Mesendoderm (in vitro differentiated cells): ENCODE measurements at regions not wholly inside any gene's neighbourhood (a gene's known extent, or its start where the extent isn't known, plus 50 kb on each side); places are given as distances from the start of the nearest gene placed in this dataset.
"Not testable (repeated sequence)": the region's sequence is repeated elsewhere in the genome, so short reads cannot be mapped to it uniquely, and the experiment has no call there.

Source experiments
- DNase-seq: peaks from one replicate; pipeline ENCODE4 v3.0.0; 2013
- H2AK5ac ChIP-seq: 2 replicates; pipeline ENCODE4 v1.6.1; 2013; ENCODE audit warnings: low read length, inconsistent platforms
- H2BK120ac ChIP-seq: 2 replicates; pipeline ENCODE4 v1.6.1; 2013; ENCODE audit warnings: low read depth, mild to moderate bottlenecking, low read length, moderate library complexity, mixed read lengths
- H2BK15ac ChIP-seq: replicated peaks from 2 replicates; pipeline ENCODE4 v1.6.1; 2013; ENCODE audit warnings: low read depth, mild to moderate bottlenecking, moderate library complexity
- H2BK5ac ChIP-seq: 2 replicates; pipeline ENCODE4 v1.6.1; 2013; ENCODE audit warnings: low read length, inconsistent platforms
- H3K18ac ChIP-seq: 2 replicates; pipeline ENCODE4 v1.6.1; 2013; ENCODE audit warnings: mild to moderate bottlenecking, low read length, mixed read lengths
- H3K23ac ChIP-seq: one replicate; pipeline ENCODE4 v1.6.1; 2013; ENCODE audit warnings: low read length
- H3K27ac ChIP-seq: 2 replicates; pipeline ENCODE4 v1.5.1; 2013; ENCODE audit warnings: low read depth, mild to moderate bottlenecking, inconsistent platforms, low read length, moderate library complexity
- H3K27me3 ChIP-seq: 2 replicates; pipeline ENCODE4 v1.6.1; 2013; ENCODE audit warnings: low read length, control low read depth, mild to moderate bottlenecking, inconsistent platforms; ENCODE audit not compliant: insufficient read depth, poor library complexity
- H3K36me3 ChIP-seq: 2 replicates; pipeline ENCODE4 v1.6.1; 2013; ENCODE audit warnings: low read length, inconsistent platforms; ENCODE audit not compliant: control insufficient read depth, insufficient read depth
- H3K4ac ChIP-seq: one replicate; pipeline ENCODE4 v1.6.1; 2013; ENCODE audit warnings: low read depth, mild to moderate bottlenecking, low read length, moderate library complexity
- H3K4me1 ChIP-seq: 2 replicates; pipeline ENCODE4 v1.6.1; 2013; ENCODE audit warnings: low read depth, low read length, inconsistent platforms; ENCODE audit not compliant: control insufficient read depth
- H3K4me2 ChIP-seq: 2 replicates; pipeline ENCODE4 v1.6.1; 2013; ENCODE audit warnings: low read length
- H3K4me3 ChIP-seq: 2 replicates; pipeline ENCODE4 v1.5.1; 2013; ENCODE audit warnings: mild to moderate bottlenecking, low read length
- H3K56ac ChIP-seq: one replicate; pipeline ENCODE4 v1.6.1; 2013; ENCODE audit warnings: low read length
- H3K79me1 ChIP-seq: 2 replicates; pipeline ENCODE4 v1.6.1; 2013; ENCODE audit warnings: low read length, inconsistent platforms
- H3K79me2 ChIP-seq: 2 replicates; pipeline ENCODE4 v1.6.1; 2013; ENCODE audit warnings: mild to moderate bottlenecking, low read length; ENCODE audit not compliant: control insufficient read depth, insufficient read depth
- H3K9ac ChIP-seq: 2 replicates; pipeline ENCODE4 v1.6.1; 2013; ENCODE audit warnings: low read length, inconsistent platforms
- H4K5ac ChIP-seq: one replicate; pipeline ENCODE4 v1.6.1; 2013; ENCODE audit warnings: low read length
- H4K8ac ChIP-seq: one replicate; pipeline ENCODE4 v1.6.1; 2013; ENCODE audit warnings: low read depth, mild to moderate bottlenecking, control low read depth, low read length, moderate library complexity
- WGBS: extraction: QIAGEN DNeasy Blood & Tissue Kit; methylation state at CpG from one replicate; pipeline ENCODE4 v1.1.7; 2013; ENCODE audit warnings: low lambda C conversion rate, missing lambda C conversion rate; ENCODE audit not compliant: insufficient coverage; ENCODE audit errors: extremely low coverage; 5-methylcytosine and 5-hydroxymethylcytosine counted together

GRCh38 chr2:226548732-226549131 lies 250.9 kb downstream of the IRS1 start:
- WGBS = no CpG with 5 or more reads among the region's 2 CpGs
- H3K79me1 ChIP-seq = no peaks in the 10 kb centered on the region
- no peak overlapping the region for H2AK5ac ChIP-seq
- no peak overlapping the region for H3K23ac ChIP-seq
- no peak overlapping the region for H2BK5ac ChIP-seq
- no peaks in the 10 kb centered on the region for H3K79me2 ChIP-seq
- H3K18ac ChIP-seq = no peak overlapping the region
- H4K8ac ChIP-seq = no peak overlapping the region
- no peak for DNase-seq
- H3K4me2 ChIP-seq = no peak overlapping the region
- H3K27me3 ChIP-seq = no peaks in the 10 kb centered on the region
- H3K56ac ChIP-seq = no peak overlapping the region
- H3K27ac ChIP-seq = no peak overlapping the region
- no peak overlapping the region for H4K5ac ChIP-seq
- no peak overlapping the region for H3K4ac ChIP-seq
- H3K36me3 ChIP-seq = no peaks in the 10 kb centered on the region
- no peak overlapping the region for H2BK120ac ChIP-seq
- no peak overlapping the region for H2BK15ac ChIP-seq
- H3K9ac ChIP-seq = no peak overlapping the region
- H3K4me3 ChIP-seq = no peak overlapping the region
- H3K4me1 ChIP-seq = no peaks in the 10 kb centered on the region

DNA sequence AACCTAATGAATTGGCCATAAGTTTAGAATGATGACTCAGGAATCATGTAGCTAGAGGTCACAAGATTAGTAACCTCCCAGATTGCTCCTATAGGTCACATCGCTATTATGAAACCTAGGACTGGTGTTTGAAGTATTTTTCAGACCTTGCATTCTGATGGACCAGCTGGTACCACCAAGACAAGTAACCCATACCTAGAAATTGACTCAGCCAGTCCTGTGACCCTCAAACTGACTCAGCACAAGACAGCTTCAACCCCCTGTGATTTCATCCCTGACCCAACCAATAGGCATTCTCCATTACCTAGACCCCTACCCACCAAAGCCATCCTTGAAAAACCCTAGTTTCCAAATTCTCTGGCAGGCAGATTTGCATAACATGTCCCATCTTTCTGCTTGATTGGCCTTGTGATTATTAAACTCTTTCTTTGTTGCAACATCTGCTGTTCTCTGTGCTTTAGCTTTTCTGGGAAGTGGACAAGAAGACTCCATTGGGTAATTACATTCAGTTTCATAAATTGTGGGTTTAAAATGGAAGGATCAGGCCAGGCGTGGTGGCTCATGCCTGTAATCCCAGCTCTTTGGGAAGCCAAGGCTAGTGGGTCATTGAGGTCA lies 254.9 kb downstream of the IRS1 start:
- Histone ChIP-seq H2BK120ac (no peak overlapping the region), H4K5ac (no peak overlapping the region), H3K4me1 (no peaks in the 10 kb centered on the region), H3K79me1 (no peaks in the 10 kb centered on the region), H3K4me2 (no peak overlapping the region), H3K79me2 (no peaks in the 10 kb centered on the region), H3K27ac (no peak overlapping the region), H3K27me3 (no peaks in the 10 kb centered on the region), H3K9ac (no peak overlapping the region), H2BK15ac (no peak overlapping the region), H3K4me3 (no peak overlapping the region), H3K18ac (no peak overlapping the region), H3K56ac (no peak overlapping the region), H3K23ac (no peak overlapping the region), H3K36me3 (no peaks in the 10 kb centered on the region), H4K8ac (no peak overlapping the region), H3K4ac (no peak overlapping the region), H2BK5ac (no peak overlapping the region), H2AK5ac (no peak overlapping the region)
- no peak for DNase-seq
- WGBS = no CpG with 5 or more reads among the region's 2 CpGs

DNA sequence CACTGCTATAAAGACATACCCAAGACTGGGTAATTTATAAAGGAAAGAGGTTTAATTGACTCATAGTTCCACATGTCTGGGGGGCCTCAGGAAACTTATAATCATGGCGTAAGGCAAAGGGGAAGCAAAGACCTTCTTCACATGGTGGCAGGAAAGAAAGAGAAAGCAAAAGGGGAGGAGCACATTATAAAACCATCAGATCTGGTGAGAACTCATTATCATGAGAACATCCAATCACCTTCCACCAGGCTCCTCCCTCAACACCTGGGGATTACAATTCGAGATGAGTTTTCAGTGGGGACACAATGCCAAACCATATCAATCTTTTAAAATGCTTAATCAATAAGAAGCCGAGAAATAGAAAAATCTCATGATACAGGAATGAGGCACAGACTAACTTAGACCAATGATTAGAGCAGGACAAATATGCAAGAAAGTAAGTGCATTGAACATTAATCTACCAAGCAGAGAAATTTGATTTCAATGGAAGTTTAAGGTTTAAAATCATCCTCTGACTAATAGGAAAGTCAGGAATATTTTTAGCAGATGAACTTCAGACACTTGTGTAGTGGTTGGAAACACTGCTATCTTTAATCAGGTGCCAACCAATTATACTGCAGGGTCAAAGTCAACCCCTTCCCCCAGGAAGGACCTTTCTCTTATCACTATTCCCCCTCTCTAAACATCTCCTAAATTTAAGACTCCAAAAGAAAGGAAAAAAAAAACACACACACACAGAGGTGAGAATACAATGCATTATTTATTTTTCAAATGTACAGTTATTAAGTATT lies 259.2 kb downstream of the IRS1 start:
- Histone ChIP-seq H3K4me2 (no peak overlapping the region), H3K23ac (no peak overlapping the region), H3K79me2 (no peaks in the 10 kb centered on the region), H3K27ac (no peak overlapping the region), H2AK5ac (no peak overlapping the region), H3K4ac (no peak overlapping the region), H3K9ac (no peak overlapping the region), H3K4me1 (no peaks in the 10 kb centered on the region), H3K4me3 (no peak overlapping the region), H2BK15ac (no peak overlapping the region), H3K79me1 (no peaks in the 10 kb centered on the region), H2BK5ac (no peak overlapping the region), H3K36me3 (no peaks in the 10 kb centered on the region), H3K18ac (no peak overlapping the region), H2BK120ac (no peak overlapping the region), H3K27me3 (no peaks in the 10 kb centered on the region), H4K8ac (no peak overlapping the region), H3K56ac (no peak overlapping the region), H4K5ac (no peak overlapping the region)
- WGBS = no CpG with 5 or more reads among the region's 3 CpGs
- DNase-seq = no peak

DNA sequence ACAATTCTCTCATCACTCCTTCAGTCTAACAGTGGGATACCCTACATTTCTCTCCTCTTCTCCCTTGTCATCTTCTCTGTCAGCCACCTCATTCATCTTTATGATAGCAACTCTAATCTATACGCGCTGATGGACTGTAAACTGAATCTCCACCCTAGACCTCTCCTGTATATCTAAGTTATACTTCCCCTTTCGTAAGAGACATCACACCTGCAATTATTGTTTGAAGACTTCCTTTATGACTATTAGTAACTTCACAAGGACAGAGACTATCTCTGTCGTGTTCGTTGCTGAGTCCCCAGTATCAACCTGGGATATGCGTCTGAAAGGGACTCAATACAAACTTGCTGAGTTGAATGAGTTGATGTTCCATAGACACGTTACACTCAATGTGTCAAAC lies 263.2 kb downstream of the IRS1 start:
- no peak overlapping the region for H2BK5ac ChIP-seq
- H3K27me3 ChIP-seq = no peaks in the 10 kb centered on the region
- H3K79me2 ChIP-seq = no peaks in the 10 kb centered on the region
- no CpG with 5 or more reads among the region's 7 CpGs for WGBS
- H3K9ac ChIP-seq = no peak overlapping the region
- no peak overlapping the region for H3K4me3 ChIP-seq
- no peak for DNase-seq
- no peak overlapping the region for H2BK120ac ChIP-seq
- H4K5ac ChIP-seq = no peak overlapping the region
- H3K18ac ChIP-seq = no peak overlapping the region
- no peaks in the 10 kb centered on the region for H3K36me3 ChIP-seq
- no peak overlapping the region for H2BK15ac ChIP-seq
- H3K23ac ChIP-seq = no peak overlapping the region
- H3K4me2 ChIP-seq = no peak overlapping the region
- H3K27ac ChIP-seq = no peak overlapping the region
- H2AK5ac ChIP-seq = no peak overlapping the region
- no peak overlapping the region for H3K4ac ChIP-seq
- H3K79me1 ChIP-seq = no peaks in the 10 kb centered on the region
- H3K56ac ChIP-seq = no peak overlapping the region
- H3K4me1 ChIP-seq = no peaks in the 10 kb centered on the region
- no peak overlapping the region for H4K8ac ChIP-seq

- H2BK120ac ChIP-seq, H3K4me3 ChIP-seq, DNase-seq, H3K36me3 ChIP-seq, H3K18ac ChIP-seq, H3K4me2 ChIP-seq, H2BK5ac ChIP-seq, H3K23ac ChIP-seq, H3K27me3 ChIP-seq, H3K27ac ChIP-seq, H3K79me2 ChIP-seq, H4K8ac ChIP-seq, H3K56ac ChIP-seq, H3K9ac ChIP-seq, H4K5ac ChIP-seq, H3K4me1 ChIP-seq, H3K4ac ChIP-seq, H2AK5ac ChIP-seq, H3K79me1 ChIP-seq, H2BK15ac ChIP-seq: not testable (repeated sequence)
- WGBS = no CpG with 5 or more reads among the region's 4 CpGs
Observed at GRCh38 chr2:226532976-226533375, 266.6 kb downstream of the IRS1 start.
